ENCODE measurements at regions not wholly inside any gene's neighbourhood (a gene's known extent, or its start where the extent isn't known, plus 50 kb on each side); places are given as distances from the start of the nearest gene placed in this dataset.

DNA sequence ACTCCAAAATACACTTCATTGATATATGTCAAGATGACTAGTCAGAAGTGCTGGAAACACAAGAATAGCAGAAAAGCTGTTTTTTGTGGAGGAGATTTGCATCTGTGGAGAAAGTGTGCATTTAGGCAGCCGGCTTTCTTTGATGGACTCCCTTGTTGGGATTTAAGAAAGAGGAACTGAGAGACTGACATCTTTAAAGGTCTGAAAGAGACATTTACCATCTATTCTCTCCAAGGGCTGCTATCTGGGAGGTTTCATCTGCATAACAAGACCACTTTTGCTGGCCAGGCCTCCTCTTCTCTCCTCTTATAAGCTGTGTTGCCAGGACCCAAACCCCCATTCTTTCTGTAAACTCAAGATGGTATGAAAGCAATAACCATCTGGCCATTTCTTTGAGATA, 1065.0 kb downstream of the NLGN4X start:
- TF ChIP-seq, protein P1, sequence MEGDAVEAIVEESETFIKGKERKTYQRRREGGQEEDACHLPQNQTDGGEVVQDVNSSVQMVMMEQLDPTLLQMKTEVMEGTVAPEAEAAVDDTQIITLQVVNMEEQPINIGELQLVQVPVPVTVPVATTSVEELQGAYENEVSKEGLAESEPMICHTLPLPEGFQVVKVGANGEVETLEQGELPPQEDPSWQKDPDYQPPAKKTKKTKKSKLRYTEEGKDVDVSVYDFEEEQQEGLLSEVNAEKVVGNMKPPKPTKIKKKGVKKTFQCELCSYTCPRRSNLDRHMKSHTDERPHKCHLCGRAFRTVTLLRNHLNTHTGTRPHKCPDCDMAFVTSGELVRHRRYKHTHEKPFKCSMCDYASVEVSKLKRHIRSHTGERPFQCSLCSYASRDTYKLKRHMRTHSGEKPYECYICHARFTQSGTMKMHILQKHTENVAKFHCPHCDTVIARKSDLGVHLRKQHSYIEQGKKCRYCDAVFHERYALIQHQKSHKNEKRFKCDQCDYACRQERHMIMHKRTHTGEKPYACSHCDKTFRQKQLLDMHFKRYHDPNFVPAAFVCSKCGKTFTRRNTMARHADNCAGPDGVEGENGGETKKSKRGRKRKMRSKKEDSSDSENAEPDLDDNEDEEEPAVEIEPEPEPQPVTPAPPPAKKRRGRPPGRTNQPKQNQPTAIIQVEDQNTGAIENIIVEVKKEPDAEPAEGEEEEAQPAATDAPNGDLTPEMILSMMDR (IDR thresholded peaks at IDR 0.05) = no peak
- TF ChIP-seq POLR2AphosphoS5 (IDR thresholded peaks at IDR 0.05) = no peak
